GM12874 (cell line): ENCODE measurements at regions not wholly inside any gene's neighbourhood (a gene's known extent, or its start where the extent isn't known, plus 50 kb on each side); places are given as distances from the start of the nearest gene placed in this dataset.

Experiments
- TF ChIP-seq, protein P1 (sequence below): IDR thresholded peaks from 2 replicates; pipeline ENCODE4 v1.5.1; 2011; ENCODE audit warnings: low read depth, mild to moderate bottlenecking, control low read depth, low read length, moderate library complexity; ENCODE audit not compliant: insufficient read depth

- TF ChIP-seq, protein P1, sequence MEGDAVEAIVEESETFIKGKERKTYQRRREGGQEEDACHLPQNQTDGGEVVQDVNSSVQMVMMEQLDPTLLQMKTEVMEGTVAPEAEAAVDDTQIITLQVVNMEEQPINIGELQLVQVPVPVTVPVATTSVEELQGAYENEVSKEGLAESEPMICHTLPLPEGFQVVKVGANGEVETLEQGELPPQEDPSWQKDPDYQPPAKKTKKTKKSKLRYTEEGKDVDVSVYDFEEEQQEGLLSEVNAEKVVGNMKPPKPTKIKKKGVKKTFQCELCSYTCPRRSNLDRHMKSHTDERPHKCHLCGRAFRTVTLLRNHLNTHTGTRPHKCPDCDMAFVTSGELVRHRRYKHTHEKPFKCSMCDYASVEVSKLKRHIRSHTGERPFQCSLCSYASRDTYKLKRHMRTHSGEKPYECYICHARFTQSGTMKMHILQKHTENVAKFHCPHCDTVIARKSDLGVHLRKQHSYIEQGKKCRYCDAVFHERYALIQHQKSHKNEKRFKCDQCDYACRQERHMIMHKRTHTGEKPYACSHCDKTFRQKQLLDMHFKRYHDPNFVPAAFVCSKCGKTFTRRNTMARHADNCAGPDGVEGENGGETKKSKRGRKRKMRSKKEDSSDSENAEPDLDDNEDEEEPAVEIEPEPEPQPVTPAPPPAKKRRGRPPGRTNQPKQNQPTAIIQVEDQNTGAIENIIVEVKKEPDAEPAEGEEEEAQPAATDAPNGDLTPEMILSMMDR: no peak
These were observed 409.9 kb downstream of the LPIN1 start for GRCh38 chr2:12156349-12156748.

GRCh38 chr2:12161085-12161484 is 414.7 kb downstream of the LPIN1 start:
- TF ChIP-seq, protein P1: no peak

- TF ChIP-seq, protein P1: no peak
These were observed 416.1 kb downstream of the LPIN1 start for GRCh38 chr2:12162269-12163247.

DNA sequence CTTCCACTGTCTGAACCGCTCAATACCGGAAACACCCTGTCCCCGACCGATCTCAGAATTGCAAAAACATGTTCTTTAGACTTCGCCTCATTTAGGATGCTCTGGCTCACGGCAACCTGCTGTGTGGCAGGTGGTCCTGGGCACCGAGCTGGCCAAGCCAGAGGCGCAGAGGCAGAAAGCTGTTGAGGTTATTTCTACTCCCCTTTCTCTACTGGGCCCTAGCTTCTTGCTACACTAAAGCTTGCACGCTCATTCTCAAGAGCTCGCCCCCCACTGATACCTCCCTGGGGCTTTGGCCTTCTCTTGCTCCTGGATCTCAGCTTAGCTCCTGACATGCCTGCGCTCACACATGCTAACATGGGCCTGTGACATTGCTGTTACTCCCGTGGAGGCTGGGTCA is 417.4 kb downstream of the LPIN1 start:
- TF ChIP-seq, protein P1: no peak

- TF ChIP-seq, protein P1: no peak
These were observed 418.3 kb downstream of the LPIN1 start for GRCh38 chr2:12164689-12165088.

GRCh38 chr2:12167525-12168317 is 421.3 kb downstream of the LPIN1 start:
- TF ChIP-seq, protein P1: no peak

DNA sequence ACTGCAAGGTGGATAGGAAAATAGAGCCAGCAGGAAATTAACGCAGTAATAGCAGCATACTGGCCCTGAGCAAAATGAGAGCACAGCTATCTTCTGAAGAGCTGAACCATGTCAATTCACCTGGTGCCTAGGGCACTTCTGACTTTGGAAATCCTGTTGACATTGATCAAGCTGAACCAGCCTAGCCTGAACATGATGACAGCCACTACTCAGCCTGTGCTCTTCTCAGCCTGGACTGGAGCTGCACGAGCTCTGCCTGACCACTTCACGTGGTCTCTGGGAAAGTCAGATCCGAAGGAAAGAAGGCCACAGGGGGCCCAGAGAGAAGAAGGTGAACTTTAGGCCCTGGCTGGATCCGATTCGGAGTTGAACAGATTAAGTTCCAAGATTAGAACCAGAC is 421.9 kb downstream of the LPIN1 start:
- TF ChIP-seq, protein P1: no peak
